ENCODE measurements at regions not wholly inside any gene's neighbourhood (a gene's known extent, or its start where the extent isn't known, plus 50 kb on each side); places are given as distances from the start of the nearest gene placed in this dataset.
A peak's percentile ranks its signal among the peaks of the same experiment; 100 is the strongest.
"Not testable (repeated sequence)": the region's sequence is repeated elsewhere in the genome, so short reads cannot be mapped to it uniquely, and the experiment has no call there.

- DNase-seq, result no peak
These were observed 51.5 kb upstream of the MELK start for GRCh38 chr9:36521148-36521547.

- no peak for DNase-seq
These were observed 55.6 kb upstream of the MELK start for GRCh38 chr9:36517131-36517530.

- no peak for DNase-seq
These were observed 68.5 kb upstream of the MELK start for GRCh38 chr9:36504156-36504555.

GRCh38 chr9:36503172-36504088, 69.3 kb upstream of the MELK start:
- no peak for DNase-seq

GRCh38 chr9:36501727-36502126, 71.0 kb upstream of the MELK start:
- DNase-seq, result no peak

- DNase-seq, result not testable (repeated sequence)
These were observed 71.8 kb upstream of the MELK start for GRCh38 chr9:36500931-36501330.

- no peak for DNase-seq
These were observed 73.4 kb upstream of the MELK start for GRCh38 chr9:36499174-36499890.

- not testable (repeated sequence) for DNase-seq
These were observed 79.1 kb upstream of the MELK start for GRCh38 chr9:36493564-36493963.

GRCh38 chr9:36492865-36493264, 79.8 kb upstream of the MELK start:
- DNase-seq, result no peak

- DNase-seq, result no peak
These were observed 83.2 kb upstream of the MELK start for GRCh38 chr9:36489453-36489852.

- DNase-seq, result peak; percentile 11
These were observed 84.3 kb upstream of the MELK start for GRCh38 chr9:36488389-36488756.

- peak; percentile 88 for DNase-seq
These were observed 85.0 kb upstream of the MELK start for GRCh38 chr9:36487482-36488388.

- DNase-seq, result peak; percentile 44
These were observed 85.7 kb upstream of the MELK start for GRCh38 chr9:36486933-36487481.

- DNase-seq, result peak; percentile 8
These were observed 86.3 kb upstream of the MELK start for GRCh38 chr9:36486329-36486932.

- no peak for DNase-seq
These were observed 85.7 kb upstream of the RNF38 start for GRCh38 chr9:36485647-36486328.

- no peak for DNase-seq
These were observed 84.1 kb upstream of the RNF38 start for GRCh38 chr9:36484124-36484523.

- DNase-seq, result no peak
These were observed 79.0 kb upstream of the RNF38 start for GRCh38 chr9:36479101-36479500.

GRCh38 chr9:36471359-36471758, 71.3 kb upstream of the RNF38 start:
- no peak for DNase-seq

GRCh38 chr9:36470643-36471290, 70.7 kb upstream of the RNF38 start:
- peak; percentile 43 for DNase-seq

- no peak for DNase-seq
These were observed 63.4 kb upstream of the RNF38 start for GRCh38 chr9:36463467-36463866.

- DNase-seq, result no peak
These were observed 62.2 kb upstream of the RNF38 start for GRCh38 chr9:36462245-36462644.
